ENCODE measurements at regions not wholly inside any gene's neighbourhood (a gene's known extent, or its start where the extent isn't known, plus 50 kb on each side); places are given as distances from the start of the nearest gene placed in this dataset.

DNA sequence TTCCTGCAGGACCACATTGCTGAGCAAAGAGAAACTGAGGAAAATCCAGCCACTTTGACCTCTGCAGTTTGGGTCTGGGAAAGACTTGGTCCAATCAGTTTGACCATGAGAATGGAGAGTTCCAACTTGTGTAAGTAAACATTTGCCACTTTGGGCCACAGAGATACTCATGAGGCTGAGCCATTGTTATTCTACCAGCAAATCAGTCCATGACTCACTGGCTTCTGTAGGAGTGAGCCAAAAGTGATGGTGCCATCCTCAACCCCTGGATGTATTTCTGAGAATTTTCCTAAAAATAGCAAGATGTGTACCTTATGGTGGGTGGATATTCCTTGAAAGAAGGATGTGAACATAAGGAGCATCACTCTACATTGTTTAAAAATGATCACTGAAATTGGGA lies 192.9 kb upstream of the OR4E1 start:
- TF ChIP-seq FLYWCH1 (CRISPR knock-in tag; IDR thresholded peaks at IDR 0.05) (no peak), NR3C1 (CRISPR knock-in tag; IDR thresholded peaks at IDR 0.05) (no peak), MYNN (CRISPR knock-in tag; IDR thresholded peaks at IDR 0.05; ENCODE audit: low read depth) (no peak), KDM4B (CRISPR knock-in tag; IDR thresholded peaks at IDR 0.05) (no peak), THRA (CRISPR knock-in tag; IDR thresholded peaks at IDR 0.05; ENCODE audit: borderline replicate concordance) (no peak), ZNF546 (CRISPR knock-in tag; conservative IDR thresholded peaks at IDR 0.05) (no peak), JUNB (CRISPR knock-in tag; IDR thresholded peaks at IDR 0.05; ENCODE audit: borderline replicate concordance) (no peak), ZBTB40 (IDR thresholded peaks at IDR 0.05) (no peak), ZBTB40 (CRISPR knock-in tag; IDR thresholded peaks at IDR 0.05) (no peak)

All from HepG2 (cell line).